Adipocyte (in vitro differentiated cells): ENCODE measurements at regions not wholly inside any gene's neighbourhood (a gene's known extent, or its start where the extent isn't known, plus 50 kb on each side); places are given as distances from the start of the nearest gene placed in this dataset.

Source experiments
- DNase-seq: peaks from one replicate; pipeline ENCODE4 v3.0.0-alpha.2; 2015; ENCODE audit warnings: low read depth
- H3K27me3 ChIP-seq: replicated peaks from 2 replicates; pipeline ENCODE4 v1.7.0; 2013; ENCODE audit warnings: mild to moderate bottlenecking, low read length, moderate library complexity; ENCODE audit not compliant: control insufficient read depth, insufficient read depth
- H3K36me3 ChIP-seq: 2 replicates; pipeline ENCODE4 v1.7.0; 2013; ENCODE audit warnings: low read length, mild to moderate bottlenecking, moderate library complexity; ENCODE audit not compliant: control insufficient read depth, insufficient read depth, severe bottlenecking
- H3K4me1 ChIP-seq: 2 replicates; pipeline ENCODE4 v1.7.0; 2013; ENCODE audit warnings: mild to moderate bottlenecking, low read length, moderate library complexity; ENCODE audit not compliant: control insufficient read depth, insufficient read depth
- H3K4me3 ChIP-seq: 2 replicates; pipeline ENCODE4 v1.7.0; 2013; ENCODE audit warnings: mild to moderate bottlenecking, low read length, moderate library complexity
- H3K9ac ChIP-seq: 2 replicates; pipeline ENCODE4 v1.7.0; 2013; ENCODE audit warnings: mild to moderate bottlenecking, low read length, moderate library complexity
- H3K9me3 ChIP-seq: 2 replicates; pipeline ENCODE4 v1.7.0; 2013; ENCODE audit warnings: mild to moderate bottlenecking, low read length, moderate library complexity; ENCODE audit not compliant: control insufficient read depth

GRCh38 chr12:38585086-38585485 is 268.5 kb downstream of the ALG10B start:
- no peak for DNase-seq

GRCh38 chr12:38586789-38587188 is 270.2 kb downstream of the ALG10B start:
- H3K36me3 ChIP-seq: no peaks in the 10 kb centered on the region
- no peak for DNase-seq
- no peak overlapping the region for H3K9ac ChIP-seq
- no peaks in the 10 kb centered on the region for H3K9me3 ChIP-seq
- no peaks in the 10 kb centered on the region for H3K27me3 ChIP-seq
- peaks cover 15% of the 10 kb centered on the region for H3K4me1 ChIP-seq
- no peak overlapping the region for H3K4me3 ChIP-seq

More at GRCh38 chr12:38585086-38585485, 268.5 kb downstream of the ALG10B start:
- Histone ChIP-seq H3K36me3 (no peaks in the 10 kb centered on the region), H3K9me3 (no peaks in the 10 kb centered on the region), H3K27me3 (no peaks in the 10 kb centered on the region), H3K9ac (no peak overlapping the region), H3K4me1 (peaks cover 15% of the 10 kb centered on the region), H3K4me3 (no peak overlapping the region)

GRCh38 chr12:38587594-38587993 is 271.0 kb downstream of the ALG10B start:
- peaks cover 15% of the 10 kb centered on the region for H3K4me1 ChIP-seq

GRCh38 chr12:38588624-38589305 is 272.2 kb downstream of the ALG10B start:
- DNase-seq: no peak
- H3K27me3 ChIP-seq: no peaks in the 10 kb centered on the region
- no peak overlapping the region for H3K9ac ChIP-seq
- no peaks in the 10 kb centered on the region for H3K9me3 ChIP-seq
- no peaks in the 10 kb centered on the region for H3K36me3 ChIP-seq
- H3K4me1 ChIP-seq: peaks cover 15% of the 10 kb centered on the region
- H3K4me3 ChIP-seq: no peak overlapping the region

More at GRCh38 chr12:38587594-38587993, 271.0 kb downstream of the ALG10B start:
- H3K36me3 ChIP-seq: no peaks in the 10 kb centered on the region
- H3K4me3 ChIP-seq: no peak overlapping the region
- no peaks in the 10 kb centered on the region for H3K9me3 ChIP-seq
- H3K9ac ChIP-seq: no peak overlapping the region
- no peaks in the 10 kb centered on the region for H3K27me3 ChIP-seq
- no peak for DNase-seq

- no peak for DNase-seq
- Histone ChIP-seq H3K9me3 (no peaks in the 10 kb centered on the region), H3K27me3 (no peaks in the 10 kb centered on the region), H3K36me3 (no peaks in the 10 kb centered on the region), H3K9ac (no peak overlapping the region), H3K4me3 (no peak overlapping the region), H3K4me1 (peaks cover 15% of the 10 kb centered on the region)
These were observed 272.7 kb downstream of the ALG10B start for GRCh38 chr12:38589306-38589632.

- Histone ChIP-seq H3K9me3 (peaks cover 11% of the 10 kb centered on the region), H3K27me3 (no peaks in the 10 kb centered on the region), H3K36me3 (no peaks in the 10 kb centered on the region), H3K9ac (no peak overlapping the region), H3K4me3 (no peak overlapping the region), H3K4me1 (no peaks in the 10 kb centered on the region)
- no peak for DNase-seq
These were observed 285.4 kb downstream of the ALG10B start for GRCh38 chr12:38601949-38602348.
